VCaP (cell line): ENCODE measurements at regions not wholly inside any gene's neighbourhood (a gene's known extent, or its start where the extent isn't known, plus 50 kb on each side); places are given as distances from the start of the nearest gene placed in this dataset.
"Not testable (repeated sequence)": the region's sequence is repeated elsewhere in the genome, so short reads cannot be mapped to it uniquely, and the experiment has no call there.

Source experiments
- H3K27ac ChIP-seq: fragments of 450-650 bp; 2 replicates; pipeline ENCODE4 v1.5.1; 2017
- TF ChIP-seq, protein P1 (sequence below): fragments of 450-650 bp; conservative IDR thresholded peaks from 2 replicates; pipeline ENCODE4 v1.5.1; 2017; ENCODE audit warnings: mild to moderate bottlenecking, moderate library complexity

DNA sequence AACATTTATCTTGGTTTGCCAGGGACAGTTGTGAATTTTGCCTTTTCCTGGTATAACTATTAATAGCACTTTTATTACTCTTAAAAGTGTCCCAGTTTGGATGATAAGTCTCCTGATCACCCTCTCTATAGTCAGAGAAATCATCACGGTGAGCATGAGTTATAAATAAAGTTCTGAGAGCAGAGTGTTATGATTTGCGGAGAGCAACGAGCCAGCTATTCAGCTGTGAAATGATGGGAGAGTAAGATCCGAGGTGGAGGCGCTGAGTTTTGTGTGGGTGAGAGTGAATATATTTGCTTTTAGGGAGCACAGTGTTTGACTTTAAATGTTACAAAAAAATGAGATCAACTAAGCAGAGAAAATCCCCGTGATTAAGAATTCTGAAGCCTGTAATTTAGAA is 179.6 kb downstream of the DSC3 start:
- no peak overlapping the region for H3K27ac ChIP-seq
- TF ChIP-seq, protein P1, sequence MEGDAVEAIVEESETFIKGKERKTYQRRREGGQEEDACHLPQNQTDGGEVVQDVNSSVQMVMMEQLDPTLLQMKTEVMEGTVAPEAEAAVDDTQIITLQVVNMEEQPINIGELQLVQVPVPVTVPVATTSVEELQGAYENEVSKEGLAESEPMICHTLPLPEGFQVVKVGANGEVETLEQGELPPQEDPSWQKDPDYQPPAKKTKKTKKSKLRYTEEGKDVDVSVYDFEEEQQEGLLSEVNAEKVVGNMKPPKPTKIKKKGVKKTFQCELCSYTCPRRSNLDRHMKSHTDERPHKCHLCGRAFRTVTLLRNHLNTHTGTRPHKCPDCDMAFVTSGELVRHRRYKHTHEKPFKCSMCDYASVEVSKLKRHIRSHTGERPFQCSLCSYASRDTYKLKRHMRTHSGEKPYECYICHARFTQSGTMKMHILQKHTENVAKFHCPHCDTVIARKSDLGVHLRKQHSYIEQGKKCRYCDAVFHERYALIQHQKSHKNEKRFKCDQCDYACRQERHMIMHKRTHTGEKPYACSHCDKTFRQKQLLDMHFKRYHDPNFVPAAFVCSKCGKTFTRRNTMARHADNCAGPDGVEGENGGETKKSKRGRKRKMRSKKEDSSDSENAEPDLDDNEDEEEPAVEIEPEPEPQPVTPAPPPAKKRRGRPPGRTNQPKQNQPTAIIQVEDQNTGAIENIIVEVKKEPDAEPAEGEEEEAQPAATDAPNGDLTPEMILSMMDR = no peak

DNA sequence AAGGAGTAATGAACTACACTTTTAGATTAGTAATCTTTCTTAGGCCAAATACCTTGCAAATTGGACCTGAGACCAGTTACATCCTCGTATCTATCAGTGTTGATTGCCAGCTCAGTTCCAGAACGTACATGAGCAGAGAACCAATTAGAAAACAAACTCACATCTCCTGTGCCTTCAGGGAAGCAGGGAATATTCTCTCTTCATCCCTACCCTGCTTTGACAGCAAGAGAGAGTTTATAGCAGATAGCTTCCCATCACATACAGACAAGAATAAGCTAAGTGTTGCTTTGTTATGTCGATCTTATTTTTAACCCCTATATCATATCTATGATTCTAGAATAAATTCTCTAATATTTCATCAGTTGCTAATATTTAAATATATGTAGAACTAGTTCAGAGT is 181.8 kb downstream of the DSC3 start:
- no peak overlapping the region for H3K27ac ChIP-seq
- TF ChIP-seq, protein P1 = no peak

- TF ChIP-seq, protein P1 = no peak
- H3K27ac ChIP-seq = no peak overlapping the region
Measured at GRCh38 chr18:30859036-30859435, 183.5 kb downstream of the DSC3 start.

- no peak overlapping the region for H3K27ac ChIP-seq
- TF ChIP-seq, protein P1 = no peak
Measured at GRCh38 chr18:30858560-30858959, 184.0 kb downstream of the DSC3 start.

GRCh38 chr18:30855762-30856161 is 186.8 kb downstream of the DSC3 start:
- H3K27ac ChIP-seq = no peak overlapping the region
- TF ChIP-seq, protein P1 = no peak

DNA sequence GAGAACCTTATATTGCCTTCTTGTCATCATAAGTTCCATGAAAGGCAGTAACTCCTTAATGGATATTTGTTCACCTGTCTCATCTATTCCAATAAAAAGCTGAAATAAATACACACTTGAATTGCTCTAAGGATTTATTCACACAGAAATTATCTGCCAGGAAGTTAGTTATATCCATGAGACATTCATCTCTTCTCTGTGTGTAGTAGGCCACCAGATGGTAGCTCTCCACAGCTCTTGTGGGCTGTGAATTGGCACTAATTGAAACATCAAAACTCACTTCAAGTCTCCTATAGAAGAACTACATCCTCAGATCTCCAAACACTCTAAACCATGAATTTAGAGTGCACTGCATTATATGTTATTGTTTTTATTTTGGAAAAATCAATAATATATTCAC is 189.6 kb downstream of the DSC3 start:
- no peak overlapping the region for H3K27ac ChIP-seq
- TF ChIP-seq, protein P1 = no peak

- no peak overlapping the region for H3K27ac ChIP-seq
- TF ChIP-seq, protein P1 = no peak
Measured at GRCh38 chr18:30852541-30852940, 190.0 kb downstream of the DSC3 start.

DNA sequence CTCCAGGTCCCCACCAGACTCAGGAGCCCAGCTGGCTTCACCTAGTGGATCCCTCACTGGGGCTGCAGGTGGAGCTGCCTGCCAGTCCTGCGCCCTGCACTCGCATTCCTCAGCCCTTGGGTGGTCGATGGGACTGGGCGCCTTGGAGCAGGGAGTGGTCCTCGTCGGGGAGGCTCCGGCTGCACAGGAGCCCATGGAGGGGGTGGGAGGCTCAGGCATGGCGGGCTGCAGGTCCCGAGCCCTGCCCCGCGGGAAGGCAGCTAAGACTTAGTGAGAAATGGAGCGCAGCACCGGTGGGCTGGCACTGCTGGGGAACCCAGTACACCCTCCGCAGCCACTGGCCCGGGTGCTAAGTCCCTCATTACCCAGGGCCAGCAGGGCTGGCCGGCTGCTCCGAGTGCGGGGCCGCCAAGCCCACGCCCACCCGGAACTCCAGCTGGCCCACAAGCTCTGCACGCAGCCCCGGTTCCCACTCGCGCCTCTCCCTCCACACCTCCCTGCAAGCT is 203.4 kb downstream of the DSC3 start:
- not testable (repeated sequence) for H3K27ac ChIP-seq
